Femur (tissue), 1 donor: ENCODE measurements at regions not wholly inside any gene's neighbourhood (a gene's known extent, or its start where the extent isn't known, plus 50 kb on each side); places are given as distances from the start of the nearest gene placed in this dataset.

Experiments
- DNase-seq: peaks from one replicate; pipeline ENCODE4 v3.0.0-alpha.2; 2017

DNA sequence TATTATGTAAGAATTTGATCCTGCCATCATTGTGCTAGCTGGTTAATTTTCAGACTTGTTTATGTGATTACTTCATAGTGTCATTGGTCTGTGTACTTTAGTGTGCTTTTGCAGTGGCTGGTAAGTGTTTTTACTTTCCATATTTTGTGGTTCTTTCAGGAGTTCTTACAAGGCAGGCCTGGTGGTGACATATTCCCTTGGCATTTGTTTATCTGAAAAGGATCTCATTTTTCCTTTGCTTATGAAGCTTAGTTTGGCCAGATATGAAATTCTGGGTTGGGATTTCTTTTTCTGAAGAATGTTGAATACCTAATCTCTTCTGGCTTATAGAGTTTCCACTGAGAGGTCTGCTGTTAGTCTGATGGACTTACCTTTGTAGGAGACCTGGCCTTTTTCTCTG is 72.8 kb upstream of the MC4R start:
- no peak for DNase-seq

GRCh38 chr18:60446821-60447220 is 74.2 kb upstream of the MC4R start:
- peak; percentile 59 for DNase-seq

DNA sequence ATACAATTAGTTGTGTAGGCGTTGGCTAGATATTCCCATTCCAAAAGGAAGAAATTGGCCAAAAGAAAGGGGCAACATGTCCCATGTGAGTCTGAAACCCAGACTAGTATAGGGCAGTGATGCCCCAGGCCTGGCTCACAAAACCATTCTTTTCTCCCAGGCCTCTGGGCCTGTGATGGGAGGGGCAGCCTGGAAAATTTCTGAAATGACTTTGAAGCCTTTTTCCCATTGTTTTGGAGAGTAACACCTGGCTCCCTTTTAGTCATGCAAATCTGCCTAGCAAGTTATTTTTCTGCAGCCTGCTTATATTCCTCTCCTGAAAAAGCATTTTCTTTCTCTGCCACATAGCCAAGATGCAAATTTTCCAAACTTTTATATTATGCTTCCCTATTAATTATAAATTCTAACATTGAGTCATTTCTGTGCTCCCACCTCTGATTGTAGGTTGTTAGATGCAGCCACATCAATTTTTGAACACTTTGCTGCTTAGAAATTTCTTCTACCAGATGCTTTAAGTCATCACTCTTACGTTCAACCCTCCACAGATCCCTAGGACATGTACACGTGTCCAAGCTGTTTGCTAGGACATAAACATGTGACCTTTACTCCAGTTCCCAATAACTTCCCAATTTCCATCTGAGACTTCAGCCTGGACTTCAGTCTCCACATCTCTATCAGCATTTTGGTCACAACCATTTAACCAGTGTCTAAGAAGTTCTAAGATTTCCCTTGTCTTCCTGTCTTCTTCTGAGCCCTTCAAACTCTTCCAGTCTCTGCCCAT is 76.1 kb upstream of the MC4R start:
- no peak for DNase-seq

GRCh38 chr18:60452421-60452820 is 79.8 kb upstream of the MC4R start:
- DNase-seq: no peak

- DNase-seq: no peak
Measured at GRCh38 chr18:60466677-60467076, 94.1 kb upstream of the MC4R start.

GRCh38 chr18:60469387-60470100 is 97.0 kb upstream of the MC4R start:
- no peak for DNase-seq

GRCh38 chr18:60471652-60472051 is 99.1 kb upstream of the MC4R start:
- DNase-seq: no peak

- DNase-seq: no peak
Measured at GRCh38 chr18:60485201-60485600, 112.6 kb upstream of the MC4R start.

GRCh38 chr18:60493066-60493465 is 120.5 kb upstream of the MC4R start:
- no peak for DNase-seq

DNA sequence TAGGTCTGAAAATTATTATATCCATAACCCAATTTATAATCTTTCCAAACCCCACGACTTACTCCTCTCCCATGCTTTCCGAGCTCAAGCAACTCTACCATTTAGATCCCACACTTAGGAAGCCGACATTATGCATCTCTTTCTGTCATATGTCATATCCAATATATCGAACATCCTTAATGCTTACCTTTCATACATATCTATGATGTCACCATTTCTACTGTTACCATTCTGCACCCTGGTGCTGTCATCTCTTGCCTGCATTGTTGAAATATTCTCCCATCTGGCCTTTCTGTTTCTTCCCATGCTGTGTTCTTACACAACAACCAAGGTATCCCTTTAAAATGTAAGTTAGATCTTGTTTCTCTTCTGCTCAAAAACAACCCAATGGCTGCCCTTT is 127.1 kb upstream of the MC4R start:
- no peak for DNase-seq

DNA sequence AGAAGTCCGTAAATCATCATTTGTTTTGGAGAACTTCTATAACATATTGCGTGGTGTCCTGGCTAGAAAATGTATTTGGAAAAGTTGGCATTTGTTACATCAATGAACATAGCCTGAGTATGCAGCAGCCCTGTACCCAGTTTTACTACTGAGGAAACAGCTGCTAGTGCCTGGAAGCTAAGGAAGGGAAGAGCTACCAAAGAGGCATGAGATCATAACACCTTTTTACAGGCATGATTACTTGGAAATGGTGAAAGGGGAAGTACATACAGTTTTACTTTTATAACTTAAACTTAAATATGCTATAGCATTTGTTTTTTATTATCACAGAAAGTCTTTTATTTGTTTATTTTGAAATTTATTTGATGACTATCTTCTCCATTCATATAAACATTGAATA is 128.4 kb upstream of the MC4R start:
- no peak for DNase-seq

DNA sequence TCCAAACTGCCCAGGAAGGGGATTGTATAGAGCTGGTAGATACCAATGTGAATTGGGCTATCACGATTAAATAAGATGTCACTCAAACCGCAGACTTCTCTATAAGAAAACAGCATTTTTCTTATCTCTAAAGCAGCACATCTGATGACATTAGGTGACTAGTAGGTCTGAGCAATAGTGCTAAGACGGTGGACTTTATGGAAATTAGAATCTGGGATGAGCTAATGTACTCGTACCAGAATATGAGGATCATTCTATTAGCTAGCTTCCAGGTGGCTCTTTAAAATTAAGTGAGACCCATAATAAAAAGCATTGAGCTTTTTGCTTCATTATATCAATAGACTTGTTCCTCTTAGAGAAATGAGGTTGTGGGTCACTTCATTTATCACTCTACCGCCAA is 130.0 kb upstream of the MC4R start:
- DNase-seq: no peak

- no peak for DNase-seq
Measured at GRCh38 chr18:60503199-60503598, 130.6 kb upstream of the MC4R start.

DNA sequence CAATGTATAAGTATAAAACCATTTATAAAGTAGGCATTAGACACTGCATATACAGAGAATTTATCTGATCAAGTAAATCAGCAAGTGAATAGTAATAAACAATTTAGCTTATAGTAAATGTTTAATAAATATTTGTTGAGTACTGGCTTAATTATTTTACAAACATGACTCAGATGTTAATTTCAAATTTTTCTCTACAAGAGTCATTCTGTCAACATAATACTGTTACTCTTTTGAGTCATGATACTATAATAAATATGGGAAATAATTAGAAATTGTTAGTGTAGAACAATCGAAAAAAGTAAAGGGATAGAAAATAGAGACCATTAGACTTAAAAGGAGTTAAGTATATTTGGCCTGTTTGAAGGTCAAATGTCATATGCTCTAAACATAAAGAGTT is 133.6 kb upstream of the MC4R start:
- no peak for DNase-seq

GRCh38 chr18:60506682-60507081 is 134.1 kb upstream of the MC4R start:
- DNase-seq: peak; percentile 46

DNA sequence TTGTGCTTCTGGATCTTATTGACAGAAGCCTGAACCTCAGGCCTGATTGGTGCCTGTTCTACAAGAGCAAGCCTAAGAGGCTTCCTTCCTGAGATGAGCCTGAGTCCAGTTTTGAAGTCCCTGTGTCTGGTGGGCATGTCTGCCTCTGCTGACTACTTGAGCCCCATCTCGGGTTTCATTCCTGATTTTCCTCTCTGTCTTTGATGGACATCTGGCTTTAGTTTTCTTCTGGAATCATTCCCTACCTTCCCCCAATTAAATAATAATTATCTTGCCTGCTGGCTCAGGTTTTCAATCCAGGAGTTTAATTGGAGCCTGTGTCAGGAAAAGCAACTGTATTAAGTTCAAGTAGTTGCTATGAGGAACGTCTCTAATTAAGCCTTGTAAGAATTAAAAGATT is 135.5 kb upstream of the MC4R start:
- no peak for DNase-seq

- DNase-seq: no peak
Measured at GRCh38 chr18:60534538-60534937, 162.0 kb upstream of the MC4R start.

GRCh38 chr18:60537074-60537473 is 164.5 kb upstream of the MC4R start:
- DNase-seq: no peak

- DNase-seq: no peak
Measured at GRCh38 chr18:60538891-60539290, 166.3 kb upstream of the MC4R start.

GRCh38 chr18:60541661-60542060 is 169.1 kb upstream of the MC4R start:
- DNase-seq: no peak

DNA sequence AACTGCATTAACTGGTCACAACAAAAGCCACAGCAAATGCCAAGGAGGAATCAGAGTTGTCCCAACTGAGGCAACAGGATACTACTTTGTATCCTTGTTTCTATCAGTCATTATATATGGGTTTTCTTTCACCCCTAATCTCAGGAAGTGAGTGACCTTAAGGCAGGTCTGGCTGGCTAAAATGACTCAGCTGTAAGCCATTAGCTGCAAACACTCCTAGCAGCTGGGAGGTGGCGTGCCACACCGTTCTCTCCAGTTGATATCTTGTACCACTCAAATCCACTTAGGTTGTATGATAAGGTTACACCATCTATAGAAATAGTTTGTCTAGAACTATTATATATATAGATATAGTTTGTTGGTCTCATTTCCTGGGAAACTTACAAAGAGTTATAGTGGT is 171.1 kb upstream of the MC4R start:
- no peak for DNase-seq

DNA sequence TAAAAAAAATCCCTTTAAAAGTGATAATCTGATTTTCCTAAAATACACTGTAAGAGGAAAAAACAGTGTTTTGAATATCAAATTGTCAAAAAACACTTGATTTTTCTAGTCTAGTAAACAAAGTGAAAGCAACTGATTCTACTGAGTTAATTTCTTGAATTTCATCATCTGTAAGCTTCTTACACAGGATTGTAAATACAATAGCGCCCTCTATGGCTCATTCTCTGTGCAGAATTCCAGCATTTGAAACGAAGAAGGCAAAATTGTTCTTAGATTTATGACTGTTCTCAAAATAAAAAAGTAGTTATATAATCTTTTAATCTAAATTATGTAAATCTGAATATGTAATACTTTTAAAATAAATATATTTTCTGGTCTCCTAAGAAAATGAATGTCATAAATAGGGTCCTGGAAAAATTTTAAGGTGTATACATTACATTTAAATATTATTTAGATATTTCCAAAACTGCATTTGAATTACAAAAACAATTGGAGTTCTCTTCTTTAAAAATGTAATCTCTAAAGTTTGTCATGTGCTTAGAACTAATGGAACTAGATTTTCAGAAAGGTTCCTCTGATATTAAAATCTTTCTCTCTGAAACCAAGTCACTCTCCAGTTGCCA is 176.9 kb upstream of the MC4R start:
- DNase-seq: peak; percentile 23

DNA sequence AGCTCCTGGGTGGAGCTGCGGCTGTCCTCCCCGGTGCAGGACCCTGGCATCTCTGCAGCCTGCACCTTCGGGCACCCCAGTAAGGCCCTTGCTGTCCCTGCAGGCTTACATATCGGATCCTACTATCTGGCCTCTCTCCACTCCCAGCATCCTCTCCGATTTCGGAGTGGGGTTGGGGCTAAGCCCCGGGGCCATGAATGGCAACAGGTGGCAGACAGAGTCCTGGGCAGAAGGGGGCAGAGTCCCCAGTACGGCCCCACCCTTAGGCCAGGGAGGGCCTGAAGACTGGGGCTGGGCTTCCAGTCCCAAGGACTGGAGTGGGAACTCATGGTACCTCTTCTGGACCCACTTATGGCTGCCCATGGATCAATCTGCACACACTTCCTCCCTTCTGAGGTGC is 180.4 kb upstream of the MC4R start:
- no peak for DNase-seq

- peak; percentile 25 for DNase-seq
Measured at GRCh38 chr18:60554967-60555366, 182.4 kb upstream of the MC4R start.
